GM10266 (cell line): ENCODE measurements at regions not wholly inside any gene's neighbourhood (a gene's known extent, or its start where the extent isn't known, plus 50 kb on each side); places are given as distances from the start of the nearest gene placed in this dataset.

Experiments
- DNase-seq: peaks from one replicate; pipeline ENCODE4 v3.0.0; 2012; ENCODE audit errors: extremely low spot score
- CTCF ChIP-seq: IDR thresholded peaks from 2 replicates; pipeline ENCODE4 v1.5.1; 2012; ENCODE audit warnings: mild to moderate bottlenecking, low read depth; ENCODE audit not compliant: control insufficient read depth, insufficient read depth; ENCODE audit errors: missing control alignments

GRCh38 chr17:79272220-79272619 lies 197.6 kb downstream of the ENGASE start:
- TF ChIP-seq CTCF = no peak
- DNase-seq = no peak

DNA sequence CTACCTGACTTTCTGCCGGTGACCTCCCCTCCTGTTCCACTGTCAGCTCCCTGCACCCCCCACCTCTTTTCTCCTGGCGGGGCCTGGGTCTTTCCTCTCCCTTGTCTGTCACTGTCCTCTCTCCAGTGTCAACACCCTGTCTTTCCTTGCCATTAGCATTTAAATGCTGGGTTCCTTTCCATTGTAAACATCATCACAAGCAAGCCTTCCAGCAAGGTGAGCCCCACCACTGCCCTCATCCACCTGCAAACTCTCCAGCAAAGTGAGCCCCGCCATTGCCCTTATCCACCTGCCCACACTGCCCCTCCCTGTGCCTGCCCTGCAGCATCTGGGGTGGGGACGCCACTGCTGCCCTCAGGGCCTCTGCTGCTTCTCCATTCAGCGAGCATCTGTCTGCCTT lies 195.0 kb downstream of the ENGASE start:
- TF ChIP-seq CTCF = no peak
- DNase-seq = no peak

GRCh38 chr17:79263191-79263590 lies 188.6 kb downstream of the ENGASE start:
- TF ChIP-seq CTCF = no peak
- DNase-seq = no peak

DNA sequence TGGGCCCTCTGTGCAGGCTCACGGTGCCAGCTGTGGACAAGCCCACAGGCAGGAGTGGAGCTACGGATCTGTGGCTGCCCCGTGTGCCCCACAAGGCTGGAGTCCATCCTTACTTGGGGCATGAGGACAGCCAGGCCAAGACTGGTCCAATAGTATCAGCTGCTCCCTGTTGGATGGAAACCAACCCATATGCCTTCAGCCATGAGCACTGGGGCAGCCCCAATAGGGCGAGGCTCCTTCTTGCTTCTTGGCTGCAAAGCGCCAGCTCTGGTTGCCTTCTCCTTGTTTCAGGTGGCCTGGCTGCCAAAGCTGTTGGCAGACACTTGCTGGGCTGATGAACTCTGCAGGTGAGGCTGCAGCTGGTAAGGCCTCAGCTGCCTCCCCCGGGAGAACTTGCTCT lies 188.0 kb downstream of the ENGASE start:
- DNase-seq = no peak
- no peak for TF ChIP-seq CTCF

- no peak for DNase-seq
- no peak for TF ChIP-seq CTCF
Observed at GRCh38 chr17:79261355-79262072, 186.9 kb downstream of the ENGASE start.

DNA sequence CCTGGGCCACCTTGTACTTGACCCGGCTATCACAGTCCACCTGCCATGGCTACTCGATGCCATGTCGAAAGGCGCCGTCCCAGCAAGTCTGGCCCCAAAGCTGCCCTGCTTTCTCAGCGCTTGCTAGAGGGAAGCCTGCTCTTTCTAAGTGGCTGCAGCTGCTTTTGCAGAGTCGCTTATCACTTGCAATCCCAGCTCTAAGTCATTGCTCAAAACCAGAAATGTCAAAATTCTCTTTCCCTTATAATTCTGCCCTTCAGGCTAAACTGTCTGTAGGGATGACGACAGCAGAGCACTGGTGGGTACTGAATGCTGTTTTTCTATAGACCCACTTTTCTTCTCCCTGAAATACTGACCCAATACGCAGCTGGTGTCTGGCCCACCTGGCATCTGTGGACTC lies 184.2 kb downstream of the ENGASE start:
- no peak for TF ChIP-seq CTCF
- DNase-seq = no peak

- no peak for TF ChIP-seq CTCF
- DNase-seq = no peak
Observed at GRCh38 chr17:79258041-79258440, 183.4 kb downstream of the ENGASE start.
